CD4-positive, alpha-beta T cell treated with Interleukin-4 for 4 hours (primary cell): ENCODE measurements at regions not wholly inside any gene's neighbourhood (a gene's known extent, or its start where the extent isn't known, plus 50 kb on each side); places are given as distances from the start of the nearest gene placed in this dataset.
"Not testable (repeated sequence)": the region's sequence is repeated elsewhere in the genome, so short reads cannot be mapped to it uniquely, and the experiment has no call there.

ENCODE experiments used
- DNase-seq: peaks from one replicate; pipeline ENCODE4 v3.0.0-alpha.2; 2020

GRCh38 chr4:164239433-164239832, 514.5 kb upstream of the SMIM31 start:
- DNase-seq, result no peak

GRCh38 chr4:164239976-164240375, 514.0 kb upstream of the SMIM31 start:
- DNase-seq, result no peak

DNA sequence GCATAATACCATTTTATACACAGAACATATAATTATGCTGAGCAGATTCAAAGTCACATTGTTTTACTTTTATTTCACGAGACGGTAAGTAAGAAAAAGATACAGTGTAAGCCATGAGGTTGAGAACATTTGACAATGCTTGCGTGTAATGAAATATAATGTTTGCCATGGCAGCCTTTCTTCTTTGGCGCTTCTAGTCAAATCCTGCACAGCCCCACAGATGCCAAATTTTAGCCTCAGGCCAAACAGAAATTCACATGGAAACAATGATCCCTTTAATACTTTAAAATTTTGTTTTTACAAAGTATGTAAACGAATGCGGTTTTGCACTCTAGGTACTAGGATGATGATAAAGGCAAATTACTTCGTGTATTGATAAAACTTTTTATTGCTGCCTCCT, 502.7 kb upstream of the SMIM31 start:
- no peak for DNase-seq

DNA sequence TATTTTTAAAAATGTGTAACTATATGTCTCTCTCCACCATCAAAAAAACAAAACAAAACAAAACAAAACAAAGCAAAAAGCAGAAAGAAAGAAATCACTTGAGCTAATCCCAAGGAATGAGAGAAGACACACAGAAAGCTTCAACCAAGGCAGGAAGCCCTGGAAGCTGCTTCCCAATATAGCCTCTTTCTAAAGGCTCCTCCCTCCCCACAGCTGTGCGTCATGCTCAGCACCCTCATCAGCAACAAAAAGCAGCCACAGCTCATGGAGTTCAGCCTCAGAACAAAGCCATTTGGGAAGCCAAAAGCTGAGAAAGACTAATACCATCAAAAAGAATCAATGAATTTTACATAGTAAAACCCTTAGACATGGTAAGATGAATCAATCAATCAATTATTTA, 501.6 kb upstream of the SMIM31 start:
- DNase-seq, result no peak

GRCh38 chr4:164261831-164262230, 492.1 kb upstream of the SMIM31 start:
- DNase-seq, result no peak

- DNase-seq, result not testable (repeated sequence)
Observed at GRCh38 chr4:164262508-164262907, 491.4 kb upstream of the SMIM31 start.

GRCh38 chr4:164277414-164277813, 476.5 kb upstream of the SMIM31 start:
- DNase-seq, result not testable (repeated sequence)

DNA sequence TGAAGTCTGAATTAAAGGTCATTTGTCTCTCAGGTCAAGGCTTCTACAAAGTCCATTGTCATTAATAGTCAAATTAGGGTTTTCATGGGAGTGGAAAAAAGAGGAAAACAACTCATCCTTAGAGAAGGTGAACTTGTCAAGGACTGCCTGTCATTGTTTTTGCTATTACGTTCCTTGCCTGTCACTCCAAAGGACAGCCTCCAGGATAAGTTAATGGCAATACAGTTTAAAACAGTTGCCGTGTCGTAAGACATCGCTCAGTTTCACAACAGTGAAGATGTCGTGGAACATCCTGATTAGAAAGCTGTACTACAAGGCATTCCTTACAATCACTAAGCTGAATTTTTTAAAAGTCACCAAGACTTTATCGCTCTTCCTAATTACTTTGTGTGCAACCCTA, 466.8 kb upstream of the SMIM31 start:
- no peak for DNase-seq

DNA sequence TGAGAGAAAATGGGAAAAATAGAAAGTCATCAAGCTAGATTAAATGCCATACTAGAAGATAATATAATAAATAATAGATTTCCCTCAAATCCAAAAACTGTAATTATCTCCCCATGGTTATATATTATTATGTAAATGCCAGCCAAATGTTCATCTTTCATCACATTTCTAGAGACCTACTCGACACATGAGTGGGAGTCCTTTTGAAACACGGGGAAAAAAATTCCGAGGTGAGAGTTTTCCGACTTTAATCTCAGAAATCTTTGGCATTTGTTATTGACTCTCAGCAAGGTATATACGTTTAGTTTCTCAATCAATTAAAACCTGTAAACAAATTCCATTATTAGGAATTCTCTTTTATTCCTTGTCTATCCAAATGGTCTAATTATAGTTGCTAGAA, 465.4 kb upstream of the SMIM31 start:
- DNase-seq, result no peak

- no peak for DNase-seq
Observed at GRCh38 chr4:164293203-164293602, 460.7 kb upstream of the SMIM31 start.

DNA sequence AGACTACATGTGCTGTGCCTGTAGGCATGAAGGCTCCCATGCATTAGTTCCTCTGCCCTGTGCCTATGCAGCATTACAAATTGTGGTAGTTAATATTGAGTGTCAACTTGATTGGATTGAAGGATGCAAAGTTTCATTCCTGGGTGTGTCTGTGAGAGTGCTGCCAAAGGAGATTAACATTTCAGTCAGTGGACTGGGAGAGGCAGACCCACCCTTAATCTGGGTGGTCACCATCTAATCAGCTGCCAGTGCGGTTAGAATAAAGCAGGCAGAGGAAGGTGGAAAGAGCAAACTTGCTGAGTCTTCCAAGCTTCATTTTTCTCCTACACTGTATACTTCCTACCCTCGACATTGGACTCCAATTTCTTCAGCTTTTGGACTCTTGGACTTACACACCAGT, 460.2 kb upstream of the SMIM31 start:
- no peak for DNase-seq

GRCh38 chr4:164301430-164301829, 452.5 kb upstream of the SMIM31 start:
- no peak for DNase-seq

DNA sequence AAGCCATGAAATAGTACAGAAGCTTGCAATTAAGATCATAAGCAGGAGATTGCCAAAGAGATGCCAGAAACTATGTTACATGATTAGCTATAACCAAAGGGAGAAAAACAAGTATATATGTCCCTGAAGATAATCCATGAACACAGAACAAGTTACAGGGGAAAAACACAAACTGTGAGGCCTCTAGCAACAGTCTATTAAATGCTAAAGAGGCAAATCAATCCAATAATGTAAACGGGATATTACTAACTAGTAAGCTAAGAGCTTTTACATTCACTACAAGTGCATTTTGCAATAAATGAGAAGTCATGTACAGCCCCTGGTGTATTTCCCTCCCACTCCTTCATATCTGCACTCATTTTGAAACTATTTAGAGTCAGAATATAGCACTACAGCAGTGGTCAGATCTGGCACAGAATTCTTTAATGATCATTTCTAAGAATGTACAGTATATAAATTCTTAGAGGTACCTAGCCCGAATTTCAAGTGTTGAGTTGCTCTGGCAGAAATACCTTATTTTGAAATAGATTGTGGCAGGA, 449.8 kb upstream of the SMIM31 start:
- no peak for DNase-seq

DNA sequence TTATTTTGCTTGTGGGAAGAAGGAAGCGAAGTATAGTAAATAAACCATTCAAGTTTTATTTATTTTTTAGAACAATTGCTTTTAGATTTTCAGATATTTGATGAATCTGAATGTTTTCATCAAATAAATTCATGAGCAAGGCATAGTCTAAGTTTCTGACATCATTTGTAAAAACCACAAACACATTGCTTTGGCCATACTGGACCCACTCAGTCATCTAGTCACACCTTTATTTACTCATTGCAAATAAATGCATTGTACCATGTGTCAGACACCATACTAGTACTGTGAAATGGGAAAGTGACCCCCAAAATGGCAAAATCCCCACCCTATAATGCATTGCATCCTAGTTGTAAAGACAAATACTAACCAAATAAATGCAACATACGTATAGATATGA, 449.1 kb upstream of the SMIM31 start:
- no peak for DNase-seq

DNA sequence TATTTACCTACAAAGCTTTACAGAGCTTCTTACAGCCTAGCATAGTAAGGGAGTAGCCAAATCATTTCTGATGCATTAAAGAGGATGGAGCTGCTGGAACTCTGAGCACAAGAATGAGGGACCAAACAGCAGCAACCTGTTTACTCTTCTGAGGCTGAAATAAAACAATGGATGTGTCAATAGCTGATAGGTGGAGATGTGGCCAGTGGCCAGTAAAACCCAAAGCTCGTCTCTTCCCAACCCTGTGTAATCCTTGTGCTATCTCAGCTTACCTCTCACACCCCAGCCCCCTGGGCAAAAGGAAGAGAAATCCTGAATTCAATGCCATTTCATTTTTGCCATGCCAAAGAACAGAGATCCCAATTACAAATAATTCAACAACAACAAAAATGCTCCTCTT, 446.7 kb upstream of the SMIM31 start:
- no peak for DNase-seq

DNA sequence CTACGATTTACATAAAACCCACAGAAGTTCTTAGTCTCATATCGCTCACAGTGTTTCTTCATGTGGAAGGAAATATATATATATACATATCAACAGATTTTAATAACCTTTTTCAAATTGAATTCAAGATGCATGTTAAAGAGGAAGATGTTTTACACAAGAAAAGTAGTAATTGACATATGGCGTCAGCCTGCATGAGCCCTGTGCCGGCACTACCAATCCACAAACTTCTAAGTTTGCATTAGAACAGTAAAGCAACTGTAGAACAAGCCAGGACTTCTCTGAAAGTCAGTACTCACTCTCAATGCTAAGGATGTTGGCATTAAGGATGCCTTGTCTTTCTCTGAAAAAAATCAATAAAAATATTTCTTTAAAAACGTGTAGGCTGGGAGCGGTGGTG, 441.3 kb upstream of the SMIM31 start:
- DNase-seq, result no peak

- DNase-seq, result no peak
Observed at GRCh38 chr4:164313853-164314252, 440.1 kb upstream of the SMIM31 start.

DNA sequence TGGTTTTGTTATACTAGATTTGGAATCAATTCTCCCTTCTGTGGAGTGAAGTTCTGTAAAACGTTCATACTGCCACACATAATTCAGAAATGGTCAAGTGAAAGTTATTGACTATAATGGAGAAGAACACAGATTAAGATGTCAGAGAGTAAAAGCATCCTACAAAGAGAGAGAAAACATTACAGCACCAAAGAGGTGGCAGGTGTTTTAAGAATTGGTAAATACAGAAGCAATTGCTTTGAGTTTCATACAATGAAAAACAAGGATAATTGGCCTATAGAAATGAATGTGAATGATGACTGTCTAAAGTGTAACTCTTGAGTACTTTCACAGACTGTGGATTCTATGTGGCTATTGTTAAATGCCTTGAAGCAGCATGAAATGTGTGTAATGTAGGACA, 435.6 kb upstream of the SMIM31 start:
- DNase-seq, result no peak

DNA sequence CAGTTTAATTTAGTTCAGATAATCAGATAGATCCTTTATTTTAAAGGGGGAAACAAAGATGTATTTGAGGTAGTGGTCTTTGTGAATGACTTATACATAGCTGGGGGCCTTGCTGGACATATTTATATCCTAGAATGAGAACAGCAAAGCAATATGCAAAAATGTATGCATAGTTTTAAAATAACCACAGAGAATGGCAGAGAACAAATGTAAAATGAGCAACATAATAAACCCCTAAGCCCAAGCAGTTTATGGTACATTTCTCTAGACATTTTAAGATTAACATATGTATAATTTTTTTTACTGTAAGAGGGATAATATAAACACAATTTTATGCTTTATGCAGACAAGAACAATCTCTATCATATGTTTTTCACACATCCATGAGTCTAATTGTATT, 434.2 kb upstream of the SMIM31 start:
- no peak for DNase-seq

- no peak for DNase-seq
Observed at GRCh38 chr4:164320847-164321246, 433.1 kb upstream of the SMIM31 start.

- no peak for DNase-seq
Observed at GRCh38 chr4:164326056-164326455, 427.9 kb upstream of the SMIM31 start.

GRCh38 chr4:164337219-164337944, 416.5 kb upstream of the SMIM31 start:
- no peak for DNase-seq

DNA sequence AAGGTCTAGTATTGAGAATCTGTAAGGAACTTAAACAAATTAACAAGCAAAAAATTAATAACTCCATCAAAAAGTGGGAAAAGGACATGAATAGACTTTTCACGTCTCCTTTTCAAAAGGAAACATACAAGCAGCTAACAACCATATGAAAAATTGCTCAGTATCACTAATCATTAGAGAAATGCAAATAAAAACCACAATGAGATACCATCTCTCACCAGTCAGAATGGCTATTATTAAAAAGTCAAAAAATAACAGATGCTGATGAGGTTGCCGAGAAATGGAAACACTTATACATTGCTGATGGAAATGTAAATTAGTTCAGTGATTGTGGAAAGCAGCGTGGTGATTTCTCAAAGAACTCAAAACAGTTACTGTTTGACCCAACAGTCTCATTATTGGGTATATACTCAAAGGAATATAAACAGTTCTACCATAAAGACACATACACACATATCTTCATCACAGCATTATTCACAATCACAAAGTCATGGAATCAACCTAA, 410.4 kb upstream of the SMIM31 start:
- DNase-seq, result no peak

GRCh38 chr4:164345756-164346155, 408.2 kb upstream of the SMIM31 start:
- no peak for DNase-seq

GRCh38 chr4:164350061-164350460, 403.9 kb upstream of the SMIM31 start:
- DNase-seq, result no peak
